GM20000 (cell line): ENCODE measurements at regions not wholly inside any gene's neighbourhood (a gene's known extent, or its start where the extent isn't known, plus 50 kb on each side); places are given as distances from the start of the nearest gene placed in this dataset.
"Not testable (repeated sequence)": the region's sequence is repeated elsewhere in the genome, so short reads cannot be mapped to it uniquely, and the experiment has no call there.

Experiments used
- DNase-seq: peaks from one replicate; pipeline ENCODE4 v3.0.0; 2012; ENCODE audit warnings: low spot score
- CTCF ChIP-seq: IDR thresholded peaks from 2 replicates; pipeline ENCODE4 v1.5.1; 2012; ENCODE audit warnings: mild to moderate bottlenecking, control low read depth; ENCODE audit errors: extremely low read depth, missing control alignments

- DNase-seq, result no peak
- TF ChIP-seq CTCF, result no peak
Observed at GRCh38 chr2:215636816-215637215, 200.9 kb upstream of the FN1 start.

- no peak for TF ChIP-seq CTCF
- no peak for DNase-seq
Observed at GRCh38 chr2:215635788-215636139, 199.9 kb upstream of the FN1 start.

GRCh38 chr2:215635071-215635787 is 199.4 kb upstream of the FN1 start:
- DNase-seq, result no peak
- no peak for TF ChIP-seq CTCF

- no peak for DNase-seq
- TF ChIP-seq CTCF, result no peak
Observed at GRCh38 chr2:215633360-215633759, 197.5 kb upstream of the FN1 start.

GRCh38 chr2:215631696-215632095 is 195.8 kb upstream of the FN1 start:
- no peak for TF ChIP-seq CTCF
- no peak for DNase-seq

GRCh38 chr2:215630796-215631195 is 194.9 kb upstream of the FN1 start:
- not testable (repeated sequence) for DNase-seq

- no peak for DNase-seq
- TF ChIP-seq CTCF, result no peak
Observed at GRCh38 chr2:215627771-215628170, 191.9 kb upstream of the FN1 start.

- no peak for TF ChIP-seq CTCF
- no peak for DNase-seq
Observed at GRCh38 chr2:215626812-215627281, 191.0 kb upstream of the FN1 start.
